GM23248 (cell line): ENCODE measurements at regions not wholly inside any gene's neighbourhood (a gene's known extent, or its start where the extent isn't known, plus 50 kb on each side); places are given as distances from the start of the nearest gene placed in this dataset.

Source experiments
- EZH2 ChIP-seq: fragments of 200-600 bp; sonication (generic); IDR thresholded peaks from 2 replicates; pipeline ENCODE4 v1.6.1; 2018; ENCODE audit warnings: antibody characterized with exemption, mild to moderate bottlenecking; ENCODE audit not compliant: insufficient read depth, poor library complexity, severe bottlenecking
- EZH2phosphoT487 ChIP-seq: fragments of 200-600 bp; sonication (generic); IDR thresholded peaks from 2 replicates; pipeline ENCODE4 v1.6.1; 2018; ENCODE audit warnings: antibody characterized with exemption, moderate library complexity, mild to moderate bottlenecking, low read depth; ENCODE audit not compliant: insufficient read depth

GRCh38 chrX:42996861-42997260 lies 218.9 kb upstream of the PPP1R2C start:
- TF ChIP-seq EZH2phosphoT487: no peak
- TF ChIP-seq EZH2: no peak
